Coronary artery (tissue), 2 donors: ENCODE measurements at regions not wholly inside any gene's neighbourhood (a gene's known extent, or its start where the extent isn't known, plus 50 kb on each side); places are given as distances from the start of the nearest gene placed in this dataset.

ENCODE experiments used
- DNase-seq: peaks from one replicate; pipeline ENCODE4 v3.0.0-alpha.2; 2017; ENCODE audit warnings: low spot score
- H3K27ac ChIP-seq, 2 donors: fragments of 200-600 bp; sonication (generic); one replicate each; pipeline ENCODE4 v1.5.1; 2016 to 2019
- H3K4me3 ChIP-seq: fragments of 200-600 bp; sonication (generic); 2 replicates; pipeline ENCODE4 v1.5.1; 2016; ENCODE audit warnings: mild to moderate bottlenecking, moderate library complexity
- CTCF ChIP-seq: fragments of 200-600 bp; sonication (generic); IDR thresholded peaks from one replicate; pipeline ENCODE4 v1.5.1; 2019; ENCODE audit warnings: antibody characterized with exemption

GRCh38 chr3:193991666-193992424 lies 144.1 kb upstream of the HES1 start:
- Histone ChIP-seq H3K27ac (no peak overlapping the region), H3K4me3 (no peak overlapping the region)
- TF ChIP-seq CTCF = no peak
- DNase-seq = no peak

GRCh38 chr3:193992425-193993037 lies 143.4 kb upstream of the HES1 start:
- Histone ChIP-seq H3K4me3 (no peak overlapping the region), H3K27ac (no peak overlapping the region)
- no peak for TF ChIP-seq CTCF
- no peak for DNase-seq

- H3K27ac ChIP-seq = no peak overlapping the region
- H3K4me3 ChIP-seq = no peak overlapping the region
- TF ChIP-seq CTCF = no peak
- DNase-seq = peak; percentile 55
These were observed 139.7 kb upstream of the HES1 start for GRCh38 chr3:193996221-193996620.

- peak; percentile 47 for DNase-seq
- Histone ChIP-seq H3K4me3 (no peak overlapping the region), H3K27ac (peak overlapping the region in 1 of 2 donors; percentile 41)
- no peak for TF ChIP-seq CTCF
These were observed 139.3 kb upstream of the HES1 start for GRCh38 chr3:193996641-193997089.

- TF ChIP-seq CTCF = no peak
- peak; percentile 73 for DNase-seq
- Histone ChIP-seq H3K27ac (peak overlapping the region; percentile 25 to 41), H3K4me3 (no peak overlapping the region)
These were observed 138.5 kb upstream of the HES1 start for GRCh38 chr3:193997228-193998122.

- DNase-seq = no peak
- Histone ChIP-seq H3K4me3 (no peak overlapping the region), H3K27ac (no peak overlapping the region)
- no peak for TF ChIP-seq CTCF
These were observed 137.9 kb upstream of the HES1 start for GRCh38 chr3:193998123-193998448.
